GM18861 (cell line): ENCODE measurements at regions not wholly inside any gene's neighbourhood (a gene's known extent, or its start where the extent isn't known, plus 50 kb on each side); places are given as distances from the start of the nearest gene placed in this dataset.
"Not testable (repeated sequence)": the region's sequence is repeated elsewhere in the genome, so short reads cannot be mapped to it uniquely, and the experiment has no call there.

Experiments
- ATAC-seq: cut with Tn5 transposase; IDR thresholded peaks from one replicate; pipeline ENCODE4 v1.9.1; 2021; ENCODE audit not compliant: unreplicated experiment

DNA sequence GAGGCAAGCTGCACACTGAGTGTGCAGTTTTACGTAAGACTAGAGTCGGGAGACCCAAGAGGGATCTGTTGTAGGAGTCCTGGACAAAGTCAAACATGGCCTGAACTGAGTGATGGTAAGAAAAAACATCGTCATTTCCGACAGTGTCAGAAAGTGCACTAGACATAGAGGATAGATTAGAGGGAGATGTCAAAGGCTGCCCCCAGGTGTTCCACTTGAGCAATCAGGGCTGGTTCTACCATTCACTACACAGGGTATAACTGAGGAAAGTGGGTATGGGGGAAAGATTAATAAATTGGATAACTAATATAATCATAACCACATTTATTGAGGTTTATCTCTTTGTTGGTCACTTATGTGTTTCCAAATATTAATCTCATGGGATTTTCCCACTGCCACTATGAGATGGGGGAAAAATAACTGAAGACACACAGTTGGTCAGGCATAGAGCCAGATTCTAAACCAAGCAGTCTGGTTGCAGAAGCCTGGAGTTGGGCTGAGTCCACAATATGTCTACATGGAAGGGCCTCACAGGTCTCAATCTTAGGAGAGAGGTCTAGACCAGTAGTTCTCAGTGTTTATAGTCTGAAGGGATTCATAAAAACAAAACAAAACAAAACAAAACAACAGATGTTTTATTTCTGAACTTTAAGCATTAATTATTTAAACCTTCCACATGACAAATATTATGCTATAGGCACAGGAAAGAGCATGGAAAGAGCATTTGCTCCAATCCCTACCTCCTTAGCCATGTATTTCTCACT, 766.5 kb downstream of the NTRK3 start:
- ATAC-seq: no peak

DNA sequence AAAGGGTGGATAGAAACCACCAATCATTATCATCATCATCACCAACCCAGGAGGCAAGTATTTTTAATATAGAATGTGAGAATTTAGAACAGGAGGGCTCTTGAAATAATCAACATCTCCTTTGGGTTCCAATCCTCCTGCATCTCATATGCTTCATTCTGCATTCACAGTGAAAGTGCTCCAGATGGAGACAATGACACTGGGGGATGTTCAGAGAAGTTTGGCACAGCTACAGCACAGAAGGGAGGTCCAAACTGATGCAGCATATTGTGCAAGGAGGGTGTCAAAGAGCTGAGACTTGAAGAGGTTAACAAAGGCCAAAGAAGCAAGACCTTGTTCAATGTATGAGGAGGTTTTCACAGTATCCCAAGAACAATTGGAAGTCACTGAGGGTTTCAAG, 767.1 kb downstream of the NTRK3 start:
- no peak for ATAC-seq

DNA sequence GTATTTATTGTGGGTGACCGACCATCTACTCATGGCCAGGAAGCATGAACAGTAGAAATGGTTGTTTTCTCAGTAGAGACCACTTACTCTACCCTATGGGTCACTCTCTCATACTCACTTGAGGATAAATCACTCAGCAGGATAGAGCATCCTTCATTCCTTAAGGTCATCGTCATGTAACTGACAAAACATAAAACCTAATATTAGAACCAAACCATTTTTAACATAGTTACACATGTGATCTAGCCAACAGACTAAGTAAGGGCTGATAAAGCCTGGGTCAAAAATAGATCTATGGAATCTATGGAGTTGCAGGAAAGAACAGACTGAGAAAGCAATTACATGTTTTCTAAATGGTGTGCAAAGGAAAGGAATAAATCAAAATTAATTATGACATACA, 769.1 kb downstream of the NTRK3 start:
- ATAC-seq: no peak

DNA sequence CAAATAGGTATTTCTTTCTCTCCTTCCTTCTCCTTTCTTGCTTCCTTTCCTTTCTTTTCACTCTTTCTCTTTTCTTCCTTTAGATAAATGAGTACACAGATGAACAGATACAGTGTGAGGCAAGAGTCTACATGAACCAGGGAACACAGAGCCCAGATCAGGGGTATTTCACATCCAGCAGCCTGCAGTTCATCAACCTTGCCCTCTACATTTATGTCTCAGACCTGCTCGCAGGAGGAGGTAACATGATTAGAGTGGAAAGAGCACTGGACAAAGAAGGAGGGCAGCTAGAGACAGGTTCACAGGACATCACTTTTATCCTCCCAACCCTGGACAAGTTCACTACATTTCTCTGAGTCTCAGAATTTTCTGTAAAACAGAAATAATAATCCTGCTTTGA, 773.1 kb downstream of the NTRK3 start:
- ATAC-seq: no peak

DNA sequence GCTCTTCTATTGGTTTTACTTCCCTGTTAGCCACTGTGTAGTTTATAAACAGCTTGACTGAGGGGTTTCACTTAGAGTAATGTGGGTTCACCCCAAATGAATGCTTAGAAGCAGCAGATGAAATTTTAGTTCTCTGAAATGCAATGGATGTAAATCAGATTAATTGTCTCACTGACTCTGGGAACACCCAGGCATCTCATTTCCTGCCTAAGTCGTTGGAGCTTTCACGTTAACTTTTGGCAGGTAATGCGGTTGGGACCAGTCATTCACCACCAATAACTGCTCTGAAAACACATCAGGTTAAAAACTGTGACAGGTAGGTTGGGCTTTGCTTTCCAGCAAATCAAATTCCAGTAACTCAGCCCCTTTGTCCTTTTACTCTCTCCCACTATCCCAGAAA, 775.4 kb downstream of the NTRK3 start:
- ATAC-seq: no peak

DNA sequence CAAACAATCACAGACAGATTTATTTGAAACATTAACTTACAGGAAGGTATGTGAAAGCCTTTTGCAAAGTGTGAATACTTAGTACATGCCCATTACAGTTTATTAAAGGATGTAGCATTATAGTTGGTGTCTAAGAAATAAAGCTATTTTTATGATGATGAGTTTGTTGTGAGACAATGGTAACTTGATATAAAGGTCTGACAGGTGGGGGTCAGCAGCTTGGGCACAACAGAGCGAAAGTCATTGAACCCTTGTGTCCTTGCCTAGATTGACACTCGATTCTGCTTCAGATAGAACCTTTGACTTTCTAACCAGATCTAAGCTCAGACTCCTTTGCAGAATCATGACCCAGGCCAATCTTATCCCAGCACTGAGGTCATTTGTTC, 777.9 kb downstream of the NTRK3 start:
- ATAC-seq: no peak

DNA sequence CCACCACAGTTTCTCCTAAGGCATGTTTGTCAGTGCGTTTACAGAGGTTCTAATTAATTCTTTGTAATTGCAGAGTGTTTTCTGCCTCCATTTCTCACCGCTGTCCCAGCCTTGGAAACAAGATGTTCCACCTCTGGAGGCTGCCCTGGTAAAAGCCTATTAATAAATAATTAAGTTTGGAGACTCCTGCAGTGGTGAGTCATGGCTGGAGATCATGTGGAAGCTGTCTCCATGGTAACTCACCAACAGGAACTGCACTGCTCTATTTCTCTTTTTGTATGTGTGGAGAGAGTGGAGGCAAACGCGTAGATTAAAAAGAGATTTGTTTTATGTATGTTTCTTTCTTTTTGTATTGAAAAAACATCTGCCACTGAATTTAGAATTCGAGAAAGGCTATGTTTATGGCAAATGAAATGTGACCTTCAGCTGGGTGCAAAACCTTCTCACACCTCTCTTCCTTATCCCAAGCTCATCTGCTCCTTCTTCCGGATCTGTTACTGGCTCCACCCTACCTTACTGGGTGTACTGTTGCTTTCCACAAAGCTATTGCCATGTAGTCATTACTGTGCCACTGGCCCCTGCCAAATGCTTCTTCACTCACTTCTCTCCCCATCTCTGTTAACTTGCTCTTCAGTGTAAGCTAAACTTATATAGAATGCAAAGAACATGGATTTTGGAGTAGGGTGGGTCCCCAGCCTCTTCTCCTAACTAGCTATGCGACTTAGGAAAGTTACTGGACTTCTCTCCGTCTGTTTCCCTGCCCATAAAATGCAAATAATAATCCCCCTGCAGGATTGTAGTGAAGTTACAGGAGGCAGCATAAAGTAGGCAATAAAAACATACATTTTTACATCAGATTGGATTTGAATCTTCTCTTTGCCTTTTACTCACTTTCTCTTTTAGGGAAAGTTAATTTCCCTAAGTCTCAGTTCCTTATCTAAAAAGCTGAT, 778.5 kb downstream of the NTRK3 start:
- no peak for ATAC-seq

DNA sequence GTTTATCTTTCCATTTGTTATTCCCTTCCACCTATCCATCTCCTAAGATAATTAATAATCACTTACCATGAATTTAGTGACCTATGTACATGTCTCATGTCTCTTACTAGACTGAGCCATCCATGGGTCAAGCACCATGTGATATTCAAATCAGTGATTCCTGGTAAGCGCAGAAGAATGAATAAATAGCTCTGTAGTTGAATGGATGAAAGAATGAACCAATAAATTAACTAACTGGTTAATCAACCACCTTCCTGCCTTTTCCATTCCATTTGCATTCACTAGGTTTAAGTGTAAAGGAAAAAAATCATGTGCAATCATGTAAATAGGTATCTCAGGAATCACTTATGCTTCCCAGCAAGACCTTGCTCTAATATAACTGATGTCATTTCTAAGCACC, 779.5 kb downstream of the NTRK3 start:
- no peak for ATAC-seq

DNA sequence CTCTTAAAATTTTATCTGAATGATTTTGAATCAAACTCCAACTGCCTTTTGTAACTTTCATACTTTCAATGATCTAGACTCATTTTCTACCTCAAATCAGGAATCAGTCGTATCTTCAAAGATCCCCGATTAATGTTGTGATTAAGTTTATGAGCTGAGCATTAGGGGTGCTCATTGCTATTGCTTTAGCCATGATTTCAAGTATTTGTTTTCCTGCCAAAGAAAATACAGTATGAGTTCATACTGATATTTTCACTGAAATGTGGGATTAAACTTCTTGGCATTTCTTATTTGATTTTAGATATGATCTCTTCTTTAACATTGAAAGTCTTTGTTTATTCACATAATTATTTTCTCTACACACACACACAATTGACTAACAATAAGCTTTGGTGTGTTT, 785.6 kb downstream of the NTRK3 start:
- no peak for ATAC-seq

DNA sequence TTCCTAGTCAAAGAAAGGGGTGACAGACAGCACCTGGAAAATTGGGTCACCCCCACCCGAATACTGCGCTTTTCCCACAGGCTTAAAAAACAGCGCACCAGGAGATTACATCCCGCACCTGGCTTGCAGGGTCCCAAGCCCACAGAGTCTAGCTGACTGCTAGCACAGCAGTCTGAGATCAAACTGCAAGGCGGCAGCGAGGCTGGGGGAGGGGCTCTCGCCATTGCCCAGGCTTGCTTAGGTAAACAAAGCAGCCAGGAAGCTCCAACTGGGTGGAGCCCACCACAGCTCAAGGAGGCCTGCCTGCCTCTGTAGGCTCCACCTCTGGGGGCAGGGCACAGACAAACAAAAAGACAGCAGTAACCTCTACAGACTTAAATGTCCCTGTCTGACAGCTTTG, 792.6 kb downstream of the NTRK3 start:
- not testable (repeated sequence) for ATAC-seq

DNA sequence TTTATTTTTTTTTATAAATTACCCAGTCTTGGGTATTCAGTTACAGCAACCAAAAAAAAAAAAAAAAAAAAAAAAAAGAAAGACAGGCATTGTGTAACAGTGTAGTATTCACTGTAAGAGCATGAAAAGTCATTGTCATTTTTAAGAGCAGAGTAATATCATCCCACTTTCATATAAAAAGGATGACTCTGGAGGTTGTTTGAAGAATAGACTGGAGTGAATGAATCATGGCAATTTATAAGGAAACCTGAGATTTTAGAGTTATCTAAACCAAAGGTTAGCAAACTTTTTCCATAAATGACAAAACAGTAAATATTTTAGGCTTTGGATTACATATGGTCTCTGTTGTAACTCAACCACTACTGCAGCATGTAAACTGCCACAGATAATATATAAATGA, 794.9 kb downstream of the NTRK3 start:
- no peak for ATAC-seq

DNA sequence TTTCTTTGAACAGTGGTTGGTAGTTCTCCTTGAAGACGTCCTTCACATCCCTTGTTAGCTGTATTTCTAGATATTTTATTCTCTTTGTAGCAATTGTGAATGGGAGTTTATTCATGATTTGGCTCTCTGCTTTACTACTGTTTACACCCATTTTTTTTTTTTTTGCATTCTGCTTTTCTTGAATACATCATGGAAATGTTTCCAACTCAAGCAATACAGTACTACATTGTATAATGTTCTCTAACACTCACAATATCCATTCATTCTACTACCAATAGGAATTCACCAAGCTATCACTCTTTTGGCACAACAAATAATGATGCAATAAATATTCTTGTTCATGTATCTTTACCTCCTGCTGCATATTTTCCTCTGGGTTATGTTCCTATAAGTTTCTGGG, 801.7 kb downstream of the NTRK3 start:
- ATAC-seq: no peak

DNA sequence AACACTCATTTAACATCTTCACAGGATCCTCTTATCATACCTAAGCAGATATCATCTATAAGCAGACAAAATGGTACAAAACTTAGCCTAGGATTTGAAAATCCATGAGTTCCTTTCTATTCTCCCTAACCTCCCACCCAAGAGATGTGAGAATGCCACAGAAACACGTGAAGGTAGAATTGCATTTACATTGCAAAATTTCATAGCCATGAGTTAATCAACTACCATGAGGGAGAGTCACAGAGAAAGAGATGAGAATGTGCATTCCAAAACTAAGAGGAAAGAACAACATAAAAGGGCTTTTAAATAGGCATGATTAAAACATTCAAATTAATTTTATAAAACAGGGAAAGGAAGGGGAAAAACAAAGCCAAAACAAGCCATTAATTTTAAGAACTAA, 806.2 kb downstream of the NTRK3 start:
- no peak for ATAC-seq

DNA sequence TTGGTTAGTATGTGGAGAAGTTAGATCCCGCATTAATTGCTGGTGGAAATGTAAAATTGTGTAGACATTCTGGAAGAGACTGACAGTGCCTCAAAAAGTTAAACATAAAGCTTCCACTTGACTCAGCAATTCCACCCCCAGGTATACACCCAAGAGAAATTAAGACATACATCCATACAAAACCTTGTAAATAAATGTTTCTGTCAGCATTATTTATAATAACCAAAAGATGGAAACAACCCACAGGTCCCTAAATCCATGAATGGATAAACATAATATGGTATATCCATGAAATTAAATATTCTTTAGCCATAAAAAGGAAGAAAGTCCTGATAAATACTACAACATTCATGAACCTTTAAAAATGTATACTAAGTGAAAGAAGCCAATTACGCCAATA, 817.4 kb downstream of the NTRK3 start:
- no peak for ATAC-seq

DNA sequence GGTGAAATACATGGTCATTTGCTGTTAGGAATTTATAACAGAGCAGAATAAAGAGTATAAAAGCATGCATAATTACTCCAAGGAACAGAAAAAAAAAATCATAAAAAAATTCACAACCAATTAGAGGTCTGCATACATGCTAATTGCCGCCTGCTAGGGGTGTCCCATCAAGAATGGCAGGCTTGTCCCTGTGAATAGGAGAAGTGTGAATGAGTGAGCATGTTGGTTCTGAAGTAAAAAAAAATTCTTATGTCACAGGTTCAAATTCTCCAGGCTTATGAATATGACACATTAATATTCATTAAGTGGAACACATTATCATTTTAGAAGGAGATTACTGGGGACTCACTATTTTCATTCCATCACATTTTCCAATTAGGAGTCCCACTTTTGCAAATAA, 822.7 kb downstream of the NTRK3 start:
- ATAC-seq: no peak

DNA sequence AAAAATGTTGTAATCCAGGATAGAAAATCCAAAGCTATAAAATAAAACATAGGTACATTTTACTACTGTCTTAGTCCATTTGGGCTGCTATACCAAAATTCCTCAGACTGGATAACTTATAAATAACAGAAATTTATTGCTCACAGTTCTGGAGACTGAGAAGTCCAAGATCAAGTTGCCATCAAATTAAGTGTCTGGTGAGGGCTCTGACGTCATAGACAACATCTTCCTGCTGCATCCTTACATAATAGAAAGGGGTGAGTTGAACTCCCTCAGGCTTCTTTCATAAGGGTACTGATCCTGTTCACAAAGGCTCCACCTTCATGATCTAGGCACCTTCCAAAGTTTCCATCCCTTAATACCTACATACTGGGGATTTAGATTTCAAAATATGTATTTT, 826.8 kb downstream of the NTRK3 start:
- no peak for ATAC-seq

DNA sequence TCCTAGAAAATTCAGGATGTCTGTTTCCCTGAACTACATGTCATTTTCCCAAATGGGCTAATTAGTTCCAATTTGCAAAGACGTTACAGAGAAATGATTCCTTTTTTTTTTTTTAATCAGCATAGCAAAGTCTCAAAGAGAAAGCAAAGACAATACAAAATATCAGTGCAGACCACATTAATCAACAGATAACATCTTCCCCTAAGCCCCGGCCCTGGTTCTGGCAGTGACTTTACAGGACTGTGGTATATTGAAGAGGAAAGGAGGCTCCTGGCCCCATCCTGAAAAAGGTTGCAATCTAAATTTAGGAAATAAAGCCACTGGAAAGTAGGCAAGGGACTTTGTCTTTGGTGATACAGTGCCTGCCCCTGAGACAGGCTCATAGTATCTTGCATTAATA, 836.5 kb downstream of the NTRK3 start:
- no peak for ATAC-seq

DNA sequence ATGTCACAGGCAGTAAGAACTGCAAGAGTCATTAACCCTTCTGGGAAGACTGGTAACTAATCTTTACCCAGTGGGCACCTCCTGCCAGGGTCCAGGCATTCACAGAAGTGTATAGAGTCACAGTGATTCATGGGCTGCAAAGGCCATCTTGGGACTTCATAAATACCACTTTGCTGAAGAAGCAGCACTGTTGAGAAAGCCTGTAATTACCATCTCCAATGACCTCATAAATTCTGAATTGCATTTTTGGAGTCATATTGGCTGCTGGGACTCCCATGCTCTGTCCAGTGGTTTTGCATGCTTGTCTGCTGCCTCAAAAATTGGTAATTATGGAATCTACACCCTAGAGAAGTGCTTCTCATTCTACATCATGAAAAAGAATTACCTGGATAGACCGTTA, 837.2 kb downstream of the NTRK3 start:
- ATAC-seq: no peak

DNA sequence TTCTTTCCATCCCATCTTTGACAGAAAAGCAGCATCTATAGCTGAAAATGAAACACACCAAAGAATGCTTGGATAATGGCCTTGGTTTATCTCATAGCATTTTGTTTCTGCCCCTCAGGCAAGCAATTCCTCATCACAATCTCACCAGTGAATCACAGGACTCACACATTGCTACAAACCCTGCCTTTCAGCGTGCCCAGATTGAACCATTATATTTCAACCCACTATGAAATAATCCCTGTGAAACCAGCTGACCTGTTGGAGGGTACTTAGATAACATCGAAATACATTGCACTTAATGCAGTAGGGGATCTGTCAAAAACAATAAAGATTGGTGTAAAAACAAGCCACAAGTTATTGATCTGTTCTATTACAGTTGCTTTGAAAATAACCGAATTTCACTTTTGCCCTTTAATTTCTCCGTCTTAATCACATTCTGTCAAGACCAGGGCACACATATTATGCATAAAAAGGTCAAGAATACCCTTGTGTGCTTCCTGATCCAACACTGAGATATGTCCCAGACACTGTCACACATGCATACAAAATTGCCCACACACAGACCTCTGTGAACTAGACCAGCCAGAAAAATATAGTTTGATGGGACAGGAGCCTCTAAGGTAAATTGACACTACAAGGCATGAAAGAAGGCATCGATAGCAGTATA, 839.8 kb downstream of the NTRK3 start:
- no peak for ATAC-seq

DNA sequence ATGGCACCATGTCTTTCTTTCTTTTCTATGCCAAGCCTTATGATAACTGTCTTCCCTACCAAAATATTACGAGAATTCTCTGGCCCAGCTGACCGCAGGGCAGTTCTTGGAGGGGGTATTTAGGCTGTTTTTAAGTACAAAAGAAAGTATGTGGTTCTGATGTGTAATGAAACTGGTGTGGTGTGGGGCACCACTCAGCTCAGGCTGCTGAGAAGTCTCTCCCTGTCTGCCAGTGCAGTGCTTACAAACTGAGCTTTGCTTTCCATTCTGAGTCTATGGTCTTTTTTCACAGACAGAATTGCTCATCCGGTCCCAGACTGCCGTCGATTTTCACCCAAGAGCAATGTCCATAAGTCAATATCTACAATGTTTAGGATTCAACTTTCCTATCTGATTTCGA, 847.6 kb downstream of the NTRK3 start:
- ATAC-seq: no peak

DNA sequence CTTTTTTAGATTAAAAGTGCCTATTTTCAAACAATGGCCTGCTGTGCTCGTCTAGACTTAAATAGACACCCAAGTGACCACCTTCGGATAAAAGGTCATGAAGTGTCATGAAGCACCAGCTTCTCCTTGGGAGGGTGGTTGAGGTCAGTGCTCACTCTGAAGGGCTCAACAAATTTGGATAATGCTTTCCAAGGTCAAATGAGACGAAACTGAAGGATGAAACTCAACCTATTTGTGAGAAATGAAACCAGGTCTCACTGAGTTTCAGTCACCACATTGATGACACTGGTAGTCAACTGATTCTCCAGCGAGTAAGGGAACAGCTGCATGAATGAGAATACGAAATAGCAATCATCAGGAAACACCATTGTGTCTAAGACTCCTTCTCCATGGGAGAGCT, 852.6 kb downstream of the NTRK3 start:
- ATAC-seq: no peak

DNA sequence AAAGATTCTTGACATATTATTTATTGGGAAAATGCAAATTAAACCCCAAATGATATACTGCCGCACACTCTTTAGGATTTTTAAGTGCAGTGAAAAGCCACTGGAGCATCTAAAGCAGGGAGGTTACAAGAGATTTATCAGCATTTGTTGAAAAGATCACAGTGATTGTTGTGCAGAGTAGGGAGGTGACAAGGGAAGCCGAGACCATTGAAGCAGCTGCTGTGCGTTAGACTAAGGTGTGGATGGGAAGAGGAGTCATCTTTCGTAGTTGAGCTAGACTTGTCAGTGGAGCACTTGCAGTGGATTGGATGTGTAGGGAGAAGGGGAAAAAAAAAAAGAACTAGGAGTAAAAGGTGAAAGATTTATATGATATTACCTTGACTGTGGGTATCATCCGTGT, 854.6 kb downstream of the NTRK3 start:
- no peak for ATAC-seq
